WTC11 (cell line): ENCODE measurements at regions not wholly inside any gene's neighbourhood (a gene's known extent, or its start where the extent isn't known, plus 50 kb on each side); places are given as distances from the start of the nearest gene placed in this dataset.

ENCODE experiments used
- ATAC-seq: fragments of 200-7000 bp; cut with Tn5 transposase; 2 replicates; pipeline ENCODE4 v1.10.0; 2021; ENCODE audit warnings: mild to moderate bottlenecking, moderate library complexity
- CTCF ChIA-PET: fragments of 300-600 bp; sonication (Branson Sonifier 250); formaldehyde crosslinking; loops from one replicate; lab custom pipeline; 2021; ENCODE audit warnings: antibody characterized with exemption; lab: Charles Lee
- POLR2A ChIA-PET: fragments of 350-600 bp; sonication (Branson Sonifier 250); formaldehyde crosslinking; loops from one replicate; lab custom pipeline; 2021; ENCODE audit warnings: antibody characterized with exemption; lab: Charles Lee
- DNase-seq: peaks from one replicate; pipeline ENCODE4 v3.0.0; 2021; ENCODE audit warnings: low spot score
- H3K27ac Mint-ChIP-seq: 2 replicates; pipeline ENCODE4 v1.8.0; 2021; ENCODE audit warnings: mixed read lengths
- H3K27me3 Mint-ChIP-seq: 2 replicates; pipeline ENCODE4 v1.8.0; 2021; ENCODE audit warnings: low read depth, mild to moderate bottlenecking, moderate library complexity, mixed read lengths
- H3K36me3 Mint-ChIP-seq: 2 replicates; pipeline ENCODE4 v1.8.0; 2021; ENCODE audit warnings: mixed read lengths
- H3K4me1 Mint-ChIP-seq: 2 replicates; pipeline ENCODE4 v1.8.0; 2022; ENCODE audit warnings: mixed read lengths
- H3K4me3 Mint-ChIP-seq: 2 replicates; pipeline ENCODE4 v1.8.0; 2021; ENCODE audit warnings: mild to moderate bottlenecking, moderate library complexity, mixed read lengths
- H3K9me3 Mint-ChIP-seq: 2 replicates; pipeline ENCODE4 v1.8.0; 2021; ENCODE audit warnings: mixed read lengths
- ARID4B ChIP-seq: sonication (generic); formaldehyde crosslinking; IDR thresholded peaks from 2 replicates; pipeline ENCODE4 v1.8.0; 2023; ENCODE audit warnings: missing genetic modification reagents, mild to moderate bottlenecking, borderline replicate concordance
- ATF1 ChIP-seq: sonication (generic); formaldehyde crosslinking; IDR thresholded peaks from 2 replicates; pipeline ENCODE4 v1.8.1; 2023; ENCODE audit warnings: mild to moderate bottlenecking, moderate library complexity, missing genetic modification reagents
- ELF4 ChIP-seq: sonication (generic); formaldehyde crosslinking; IDR thresholded peaks from 2 replicates; pipeline ENCODE4 v1.8.1; 2022; ENCODE audit warnings: low read depth, mild to moderate bottlenecking, moderate library complexity, missing genetic modification reagents
- ETV6 ChIP-seq: sonication (generic); formaldehyde crosslinking; IDR thresholded peaks from 2 replicates; pipeline ENCODE4 v1.8.1; 2022; ENCODE audit warnings: mild to moderate bottlenecking, missing genetic modification reagents
- IRF2 ChIP-seq: sonication (generic); formaldehyde crosslinking; IDR thresholded peaks from 2 replicates; pipeline ENCODE4 v1.8.0; 2022; ENCODE audit warnings: low read depth, missing genetic modification reagents, borderline replicate concordance
- KAT7 ChIP-seq: sonication (generic); formaldehyde crosslinking; IDR thresholded peaks from 2 replicates; pipeline ENCODE4 v1.8.1; 2023; ENCODE audit warnings: missing genetic modification reagents, mild to moderate bottlenecking, borderline replicate concordance
- MLX ChIP-seq: sonication (generic); formaldehyde crosslinking; IDR thresholded peaks from 2 replicates; pipeline ENCODE4 v1.8.1; 2023; ENCODE audit warnings: mild to moderate bottlenecking, missing genetic modification reagents, moderate library complexity
- RELA ChIP-seq: sonication (generic); formaldehyde crosslinking; IDR thresholded peaks from 2 replicates; pipeline ENCODE4 v1.8.1; 2022; ENCODE audit warnings: missing genetic modification reagents, mild to moderate bottlenecking, borderline replicate concordance
- TEAD1 ChIP-seq: sonication (generic); formaldehyde crosslinking; IDR thresholded peaks from 2 replicates; pipeline ENCODE4 v1.8.0; 2022; ENCODE audit warnings: mild to moderate bottlenecking, missing genetic modification reagents
- TF ChIP-seq, protein P1 (sequence below): sonication (generic); formaldehyde crosslinking; IDR thresholded peaks from 2 replicates; pipeline ENCODE4 v1.8.1; 2022; ENCODE audit warnings: mild to moderate bottlenecking, moderate library complexity, missing genetic modification reagents
- TF ChIP-seq, protein P2 (sequence below): sonication (generic); formaldehyde crosslinking; conservative IDR thresholded peaks from 2 replicates; pipeline ENCODE4 v1.8.1; 2023; ENCODE audit warnings: mild to moderate bottlenecking, low read depth, missing genetic modification reagents, moderate library complexity
- TF ChIP-seq, protein P3 (sequence below): sonication (generic); formaldehyde crosslinking; conservative IDR thresholded peaks from 2 replicates; pipeline ENCODE4 v1.8.1; 2022; ENCODE audit warnings: mild to moderate bottlenecking, missing genetic modification reagents
- TF ChIP-seq, protein P4 (sequence below): sonication (generic); formaldehyde crosslinking; IDR thresholded peaks from 2 replicates; pipeline ENCODE4 v1.8.0; 2023; ENCODE audit warnings: mild to moderate bottlenecking, missing genetic modification reagents
- TF ChIP-seq, protein P5 (sequence below): fragments of 250-450 bp; sonication (Bioruptor Pico); IDR thresholded peaks from 2 replicates; pipeline ENCODE4 v1.9.0; 2021; ENCODE audit warnings: mild to moderate bottlenecking, borderline replicate concordance

- TF ChIP-seq ETV6: no peak
- no peak for TF ChIP-seq TEAD1 (CRISPR knock-in tag)
Measured at GRCh38 chr14:106844608-106845285, 1318.4 kb downstream of the TMEM121 start (continued).

DNA sequence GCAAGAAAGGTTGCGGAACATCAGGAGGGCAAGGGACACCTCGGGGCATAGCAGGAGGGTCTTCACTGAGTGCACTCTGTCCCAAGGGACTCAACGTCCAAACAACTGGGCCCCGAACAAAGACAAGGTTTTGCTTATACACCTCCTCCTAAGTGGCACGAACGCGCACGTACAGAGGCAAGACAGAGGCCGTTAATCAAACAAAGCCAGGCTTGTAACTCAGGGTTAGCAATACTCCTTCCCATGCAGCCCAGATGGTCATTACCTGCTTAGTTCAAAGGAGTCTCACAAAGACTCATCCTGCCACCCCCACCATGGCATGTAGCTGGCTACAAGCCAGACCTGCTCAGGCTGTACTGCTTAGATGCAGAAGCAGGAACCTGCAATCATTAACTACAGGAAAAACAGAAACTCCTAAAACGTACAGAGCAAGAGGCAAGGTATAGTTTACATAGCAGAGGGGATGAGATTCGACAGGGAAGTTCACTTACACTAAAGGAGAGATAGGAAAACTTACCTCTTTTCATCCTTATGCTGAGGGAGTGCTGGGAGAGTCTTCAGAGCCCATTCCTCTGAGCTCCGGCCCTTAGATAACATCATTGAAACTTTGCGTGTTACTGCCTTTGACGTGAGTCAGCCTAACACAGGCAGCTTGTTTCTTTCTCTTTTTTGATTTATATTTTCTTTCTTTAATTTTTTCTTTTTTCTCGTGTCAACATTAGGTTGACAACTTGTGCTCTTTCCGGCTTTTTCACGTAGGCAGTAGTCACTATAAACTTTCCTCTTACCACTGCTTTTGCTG lies 1319.1 kb downstream of the TMEM121 start:
- H3K4me3 Mint-ChIP-seq: no peak overlapping the region
- no peak overlapping the region for H3K27ac Mint-ChIP-seq
- TF ChIP-seq MLX (CRISPR knock-in tag): no peak
- TF ChIP-seq IRF2: no peak
- CTCF ChIA-PET: no interaction called here
- peaks cover 82% of the 10 kb centered on the region for H3K36me3 Mint-ChIP-seq
- DNase-seq: no peak
- H3K4me1 Mint-ChIP-seq: no peaks in the 10 kb centered on the region
- peaks cover 14% of the 10 kb centered on the region for H3K27me3 Mint-ChIP-seq
- no peak for ATAC-seq
- H3K9me3 Mint-ChIP-seq: peaks cover 89% of the 10 kb centered on the region
- POLR2A ChIA-PET: no interaction called here

- Mint-ChIP-seq H3K9me3 (peaks cover 87% of the 10 kb centered on the region), H3K4me3 (no peak overlapping the region), H3K4me1 (no peaks in the 10 kb centered on the region), H3K27me3 (peaks cover 14% of the 10 kb centered on the region), H3K36me3 (peaks cover 81% of the 10 kb centered on the region), H3K27ac (no peak overlapping the region)
- TF ChIP-seq ELF4 (CRISPR knock-in tag) (no peak), TEAD1 (CRISPR knock-in tag) (no peak), ATF1 (CRISPR knock-in tag) (no peak), ARID4B (CRISPR knock-in tag) (no peak), RELA (CRISPR knock-in tag) (no peak), KAT7 (CRISPR knock-in tag) (no peak)
- TF ChIP-seq, protein P1, sequence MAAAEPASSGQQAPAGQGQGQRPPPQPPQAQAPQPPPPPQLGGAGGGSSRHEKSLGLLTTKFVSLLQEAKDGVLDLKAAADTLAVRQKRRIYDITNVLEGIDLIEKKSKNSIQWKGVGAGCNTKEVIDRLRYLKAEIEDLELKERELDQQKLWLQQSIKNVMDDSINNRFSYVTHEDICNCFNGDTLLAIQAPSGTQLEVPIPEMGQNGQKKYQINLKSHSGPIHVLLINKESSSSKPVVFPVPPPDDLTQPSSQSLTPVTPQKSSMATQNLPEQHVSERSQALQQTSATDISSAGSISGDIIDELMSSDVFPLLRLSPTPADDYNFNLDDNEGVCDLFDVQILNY (CRISPR knock-in tag): no peak
- TF ChIP-seq, protein P2, sequence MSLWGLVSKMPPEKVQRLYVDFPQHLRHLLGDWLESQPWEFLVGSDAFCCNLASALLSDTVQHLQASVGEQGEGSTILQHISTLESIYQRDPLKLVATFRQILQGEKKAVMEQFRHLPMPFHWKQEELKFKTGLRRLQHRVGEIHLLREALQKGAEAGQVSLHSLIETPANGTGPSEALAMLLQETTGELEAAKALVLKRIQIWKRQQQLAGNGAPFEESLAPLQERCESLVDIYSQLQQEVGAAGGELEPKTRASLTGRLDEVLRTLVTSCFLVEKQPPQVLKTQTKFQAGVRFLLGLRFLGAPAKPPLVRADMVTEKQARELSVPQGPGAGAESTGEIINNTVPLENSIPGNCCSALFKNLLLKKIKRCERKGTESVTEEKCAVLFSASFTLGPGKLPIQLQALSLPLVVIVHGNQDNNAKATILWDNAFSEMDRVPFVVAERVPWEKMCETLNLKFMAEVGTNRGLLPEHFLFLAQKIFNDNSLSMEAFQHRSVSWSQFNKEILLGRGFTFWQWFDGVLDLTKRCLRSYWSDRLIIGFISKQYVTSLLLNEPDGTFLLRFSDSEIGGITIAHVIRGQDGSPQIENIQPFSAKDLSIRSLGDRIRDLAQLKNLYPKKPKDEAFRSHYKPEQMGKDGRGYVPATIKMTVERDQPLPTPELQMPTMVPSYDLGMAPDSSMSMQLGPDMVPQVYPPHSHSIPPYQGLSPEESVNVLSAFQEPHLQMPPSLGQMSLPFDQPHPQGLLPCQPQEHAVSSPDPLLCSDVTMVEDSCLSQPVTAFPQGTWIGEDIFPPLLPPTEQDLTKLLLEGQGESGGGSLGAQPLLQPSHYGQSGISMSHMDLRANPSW (CRISPR knock-in tag): no peak
- TF ChIP-seq, protein P3, sequence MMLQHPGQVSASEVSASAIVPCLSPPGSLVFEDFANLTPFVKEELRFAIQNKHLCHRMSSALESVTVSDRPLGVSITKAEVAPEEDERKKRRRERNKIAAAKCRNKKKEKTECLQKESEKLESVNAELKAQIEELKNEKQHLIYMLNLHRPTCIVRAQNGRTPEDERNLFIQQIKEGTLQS: no peak
- TF ChIP-seq, protein P4, sequence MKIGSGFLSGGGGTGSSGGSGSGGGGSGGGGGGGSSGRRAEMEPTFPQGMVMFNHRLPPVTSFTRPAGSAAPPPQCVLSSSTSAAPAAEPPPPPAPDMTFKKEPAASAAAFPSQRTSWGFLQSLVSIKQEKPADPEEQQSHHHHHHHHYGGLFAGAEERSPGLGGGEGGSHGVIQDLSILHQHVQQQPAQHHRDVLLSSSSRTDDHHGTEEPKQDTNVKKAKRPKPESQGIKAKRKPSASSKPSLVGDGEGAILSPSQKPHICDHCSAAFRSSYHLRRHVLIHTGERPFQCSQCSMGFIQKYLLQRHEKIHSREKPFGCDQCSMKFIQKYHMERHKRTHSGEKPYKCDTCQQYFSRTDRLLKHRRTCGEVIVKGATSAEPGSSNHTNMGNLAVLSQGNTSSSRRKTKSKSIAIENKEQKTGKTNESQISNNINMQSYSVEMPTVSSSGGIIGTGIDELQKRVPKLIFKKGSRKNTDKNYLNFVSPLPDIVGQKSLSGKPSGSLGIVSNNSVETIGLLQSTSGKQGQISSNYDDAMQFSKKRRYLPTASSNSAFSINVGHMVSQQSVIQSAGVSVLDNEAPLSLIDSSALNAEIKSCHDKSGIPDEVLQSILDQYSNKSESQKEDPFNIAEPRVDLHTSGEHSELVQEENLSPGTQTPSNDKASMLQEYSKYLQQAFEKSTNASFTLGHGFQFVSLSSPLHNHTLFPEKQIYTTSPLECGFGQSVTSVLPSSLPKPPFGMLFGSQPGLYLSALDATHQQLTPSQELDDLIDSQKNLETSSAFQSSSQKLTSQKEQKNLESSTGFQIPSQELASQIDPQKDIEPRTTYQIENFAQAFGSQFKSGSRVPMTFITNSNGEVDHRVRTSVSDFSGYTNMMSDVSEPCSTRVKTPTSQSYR (CRISPR knock-in tag): no peak
- TF ChIP-seq, protein P5, sequence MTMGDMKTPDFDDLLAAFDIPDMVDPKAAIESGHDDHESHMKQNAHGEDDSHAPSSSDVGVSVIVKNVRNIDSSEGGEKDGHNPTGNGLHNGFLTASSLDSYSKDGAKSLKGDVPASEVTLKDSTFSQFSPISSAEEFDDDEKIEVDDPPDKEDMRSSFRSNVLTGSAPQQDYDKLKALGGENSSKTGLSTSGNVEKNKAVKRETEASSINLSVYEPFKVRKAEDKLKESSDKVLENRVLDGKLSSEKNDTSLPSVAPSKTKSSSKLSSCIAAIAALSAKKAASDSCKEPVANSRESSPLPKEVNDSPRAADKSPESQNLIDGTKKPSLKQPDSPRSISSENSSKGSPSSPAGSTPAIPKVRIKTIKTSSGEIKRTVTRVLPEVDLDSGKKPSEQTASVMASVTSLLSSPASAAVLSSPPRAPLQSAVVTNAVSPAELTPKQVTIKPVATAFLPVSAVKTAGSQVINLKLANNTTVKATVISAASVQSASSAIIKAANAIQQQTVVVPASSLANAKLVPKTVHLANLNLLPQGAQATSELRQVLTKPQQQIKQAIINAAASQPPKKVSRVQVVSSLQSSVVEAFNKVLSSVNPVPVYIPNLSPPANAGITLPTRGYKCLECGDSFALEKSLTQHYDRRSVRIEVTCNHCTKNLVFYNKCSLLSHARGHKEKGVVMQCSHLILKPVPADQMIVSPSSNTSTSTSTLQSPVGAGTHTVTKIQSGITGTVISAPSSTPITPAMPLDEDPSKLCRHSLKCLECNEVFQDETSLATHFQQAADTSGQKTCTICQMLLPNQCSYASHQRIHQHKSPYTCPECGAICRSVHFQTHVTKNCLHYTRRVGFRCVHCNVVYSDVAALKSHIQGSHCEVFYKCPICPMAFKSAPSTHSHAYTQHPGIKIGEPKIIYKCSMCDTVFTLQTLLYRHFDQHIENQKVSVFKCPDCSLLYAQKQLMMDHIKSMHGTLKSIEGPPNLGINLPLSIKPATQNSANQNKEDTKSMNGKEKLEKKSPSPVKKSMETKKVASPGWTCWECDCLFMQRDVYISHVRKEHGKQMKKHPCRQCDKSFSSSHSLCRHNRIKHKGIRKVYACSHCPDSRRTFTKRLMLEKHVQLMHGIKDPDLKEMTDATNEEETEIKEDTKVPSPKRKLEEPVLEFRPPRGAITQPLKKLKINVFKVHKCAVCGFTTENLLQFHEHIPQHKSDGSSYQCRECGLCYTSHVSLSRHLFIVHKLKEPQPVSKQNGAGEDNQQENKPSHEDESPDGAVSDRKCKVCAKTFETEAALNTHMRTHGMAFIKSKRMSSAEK (CRISPR knock-in tag): no peak
- DNase-seq: no peak
- no peak for ATAC-seq
- ChIA-PET POLR2A (no interaction called here), CTCF (no interaction called here)
Measured at GRCh38 chr14:106846218-106846617, 1319.8 kb downstream of the TMEM121 start.
